Naive B cell (primary cell): ENCODE measurements at regions not wholly inside any gene's neighbourhood (a gene's known extent, or its start where the extent isn't known, plus 50 kb on each side); places are given as distances from the start of the nearest gene placed in this dataset.

ENCODE experiments used
- ATAC-seq, 2 donors: fragments of 150-1000 bp; cut with Tn5 transposase; 2 replicates each; pipeline ENCODE4 v1.10.0; 2021; ENCODE audit warnings: low read depth in 2 of 2, mild to moderate bottlenecking in 2 of 2, moderate library complexity in 2 of 2
- DNase-seq: peaks from one replicate; pipeline ENCODE4 v3.0.0; 2022
- H3K27ac Mint-ChIP-seq, 6 donors: one replicate each; pipeline ENCODE4 v1.8.0; 2020 to 2022; ENCODE audit warnings: mild to moderate bottlenecking in 6 of 6, mixed read lengths in 6 of 6, moderate library complexity in 5 of 6, inconsistent platforms in 2 of 6
- H3K27me3 Mint-ChIP-seq, 3 donors: one replicate each; pipeline ENCODE4 v1.8.0; 2021 to 2022; ENCODE audit warnings: mixed read lengths in 3 of 3, mild to moderate bottlenecking in 1 of 3
- H3K36me3 Mint-ChIP-seq, 2 donors: one replicate each; pipeline ENCODE4 v1.8.0; 2020 to 2022; ENCODE audit warnings: mixed read lengths in 2 of 2, inconsistent platforms in 1 of 2, mild to moderate bottlenecking in 1 of 2
- H3K4me1 Mint-ChIP-seq, 3 donors: one replicate each; pipeline ENCODE4 v1.8.0; 2020 to 2022; ENCODE audit warnings: mixed read lengths in 3 of 3, inconsistent platforms in 1 of 3, mild to moderate bottlenecking in 1 of 3, moderate library complexity in 1 of 3
- H3K4me3 Mint-ChIP-seq, 8 donors: one replicate each; pipeline ENCODE4 v1.8.0; 2020 to 2022; ENCODE audit warnings: mild to moderate bottlenecking in 8 of 8, mixed read lengths in 8 of 8, moderate library complexity in 8 of 8, inconsistent platforms in 2 of 8
- H3K9me3 Mint-ChIP-seq, 7 donors: one replicate each; pipeline ENCODE4 v1.8.0; 2020 to 2022; ENCODE audit warnings: mixed read lengths in 7 of 7, mild to moderate bottlenecking in 5 of 7, inconsistent platforms in 2 of 7, moderate library complexity in 1 of 7

DNA sequence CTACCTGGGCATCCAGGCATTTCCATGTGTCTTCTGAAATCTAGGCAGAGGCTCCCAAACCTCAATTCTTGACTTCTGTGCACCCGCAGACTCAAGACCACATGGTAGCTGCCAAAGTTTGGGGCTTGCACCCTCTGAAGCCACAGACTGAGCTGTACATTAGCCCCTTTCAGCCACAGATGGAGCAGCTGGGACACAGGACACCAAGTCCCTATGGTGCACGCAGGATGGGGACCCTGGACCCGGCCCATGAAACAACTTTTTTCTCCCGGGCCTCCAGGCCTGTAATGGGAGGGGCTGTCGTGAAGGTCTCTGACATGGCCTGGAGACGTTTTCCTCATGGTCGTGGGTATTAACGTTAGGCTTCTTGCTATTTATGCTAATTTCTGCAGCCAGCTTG, 330.0 kb downstream of the RERGL start:
- Mint-ChIP-seq H3K9me3 (peaks cover 10 to 54% (median 18%) of the 10 kb centered on the region in 7 donors), H3K36me3 (no peaks in the 10 kb centered on the region), H3K27ac (no peak overlapping the region), H3K4me1 (no peaks in the 10 kb centered on the region), H3K4me3 (no peak overlapping the region), H3K27me3 (no peaks in the 10 kb centered on the region)
- ATAC-seq: no peak
- no peak for DNase-seq
